ENCODE measurements at regions not wholly inside any gene's neighbourhood (a gene's known extent, or its start where the extent isn't known, plus 50 kb on each side); places are given as distances from the start of the nearest gene placed in this dataset.
A peak's percentile ranks its signal among the peaks of the same experiment; 100 is the strongest.

GRCh38 chr10:88063861-88064557 lies 200.6 kb downstream of the PTEN start:
- H3K27ac ChIP-seq: no peak overlapping the region
- no peak for ATAC-seq (replicated peaks in 6 of 8)
- in situ Hi-C loops (cut with MboI; ENCODE audit: low pct_unique_long_range_greater_than_20kb in 2 of 9, low sequenced_read_pairs in 9 of 9, unreplicated experiment in 9 of 9): no loop called here
- peaks cover 0 to 2% of the 10 kb centered on the region in 2 donors for H3K4me1 ChIP-seq (replicated peaks in 1 of 2)
- 6 to 100% (median 60%) methylated on average over 1 to 4 of the region's 4 CpGs; no CpG with 5 or more reads in 1 of the 10 experiments for WGBS, 10 experiments
- no peak overlapping the region for H3K4me3 ChIP-seq

GRCh38 chr10:88064608-88065382 lies 201.4 kb downstream of the PTEN start:
- in situ Hi-C loops (cut with MboI; ENCODE audit: low pct_unique_long_range_greater_than_20kb in 2 of 9, low sequenced_read_pairs in 9 of 9, unreplicated experiment in 9 of 9): no loop called here
- Histone ChIP-seq H3K4me1 (replicated peaks in 1 of 2) (peaks cover 0 to 2% of the 10 kb centered on the region in 2 donors), H3K4me3 (no peak overlapping the region), H3K27ac (no peak overlapping the region)
- peak in 2 of 8 experiments; percentile 60 to 70 for ATAC-seq (replicated peaks in 6 of 8)
- WGBS, 10 experiments: 15 to 97% (median 80%) methylated on average over 1 to 5 of the region's 5 CpGs; no CpG with 5 or more reads in 1 of the 10 experiments

- WGBS, 10 experiments: 56 to 95% (median 80%) methylated on average over 1 to 5 of the region's 5 CpGs
- Histone ChIP-seq H3K4me1 (replicated peaks in 1 of 2) (peaks cover 0 to 2% of the 10 kb centered on the region in 2 donors), H3K4me3 (no peak overlapping the region), H3K27ac (no peak overlapping the region)
- in situ Hi-C loops (cut with MboI; ENCODE audit: low pct_unique_long_range_greater_than_20kb in 2 of 9, low sequenced_read_pairs in 9 of 9, unreplicated experiment in 9 of 9): no loop called here
- no peak for ATAC-seq (replicated peaks in 6 of 8)
Measured at GRCh38 chr10:88065383-88066049, 202.1 kb downstream of the PTEN start.

- H3K4me3 ChIP-seq: no peak overlapping the region
- H3K4me1 ChIP-seq (replicated peaks in 1 of 2): peaks cover 0 to 2% of the 10 kb centered on the region in 2 donors
- no peak overlapping the region for H3K27ac ChIP-seq
- in situ Hi-C loops (cut with MboI; ENCODE audit: low pct_unique_long_range_greater_than_20kb in 2 of 9, low sequenced_read_pairs in 9 of 9, unreplicated experiment in 9 of 9): no loop called here
- ATAC-seq (replicated peaks in 6 of 8): no peak
- 67 to 100% (median 91%) methylated on average over 1 to 3 of the region's 3 CpGs; no CpG with 5 or more reads in 2 of the 10 experiments for WGBS, 10 experiments
Measured at GRCh38 chr10:88066319-88066718, 202.9 kb downstream of the PTEN start.

- H3K4me3 ChIP-seq: no peak overlapping the region
- ATAC-seq (replicated peaks in 6 of 8): no peak
- no peak overlapping the region for H3K27ac ChIP-seq
- peaks cover 0 to 2% of the 10 kb centered on the region in 2 donors for H3K4me1 ChIP-seq (replicated peaks in 1 of 2)
- in situ Hi-C loops (cut with MboI; ENCODE audit: low pct_unique_long_range_greater_than_20kb in 2 of 9, low sequenced_read_pairs in 9 of 9, unreplicated experiment in 9 of 9): no loop called here
- 80 to 100% (median 88%) methylated on average over 1 to 6 of the region's 6 CpGs; no CpG with 5 or more reads in 1 of the 10 experiments for WGBS, 10 experiments
Measured at GRCh38 chr10:88066876-88067275, 203.5 kb downstream of the PTEN start.

- Histone ChIP-seq H3K4me3 (no peak overlapping the region), H3K4me1 (replicated peaks in 1 of 2) (peaks cover 0 to 2% of the 10 kb centered on the region in 2 donors), H3K27ac (no peak overlapping the region)
- ATAC-seq (replicated peaks in 6 of 8): no peak
- in situ Hi-C loops (cut with MboI; ENCODE audit: low pct_unique_long_range_greater_than_20kb in 2 of 9, low sequenced_read_pairs in 9 of 9, unreplicated experiment in 9 of 9): no loop called here
Measured at GRCh38 chr10:88067737-88068136, 204.3 kb downstream of the PTEN start.

- in situ Hi-C loops (cut with MboI; ENCODE audit: low pct_unique_long_range_greater_than_20kb in 2 of 9, low sequenced_read_pairs in 9 of 9, unreplicated experiment in 9 of 9): no loop called here
- Histone ChIP-seq H3K4me3 (no peak overlapping the region), H3K4me1 (replicated peaks in 1 of 2) (no peaks in the 10 kb centered on the region), H3K27ac (no peak overlapping the region)
- no peak for ATAC-seq (replicated peaks in 6 of 8)
- WGBS, 10 experiments: 67 to 100% (median 84%) methylated on average over 1 to 4 of the region's 4 CpGs; no CpG with 5 or more reads in 2 of the 10 experiments
Measured at GRCh38 chr10:88069338-88069737, 205.9 kb downstream of the PTEN start.

- no peak for ATAC-seq (replicated peaks in 6 of 8)
- Histone ChIP-seq H3K4me3 (no peak overlapping the region), H3K4me1 (replicated peaks in 1 of 2) (no peaks in the 10 kb centered on the region), H3K27ac (no peak overlapping the region)
- in situ Hi-C loops (cut with MboI; ENCODE audit: low pct_unique_long_range_greater_than_20kb in 2 of 9, low sequenced_read_pairs in 9 of 9, unreplicated experiment in 9 of 9): no loop called here
- 63 to 84% (median 73%) methylated on average over 2 to 10 of the region's 10 CpGs; no CpG with 5 or more reads in 1 of the 10 experiments for WGBS, 10 experiments
Measured at GRCh38 chr10:88070080-88070880, 206.9 kb downstream of the PTEN start.

- H3K27ac ChIP-seq: no peak overlapping the region
- ATAC-seq (replicated peaks in 6 of 8): peak in 1 of 8 experiments; percentile 79
- 50 to 100% (median 80%) methylated on average over 1 to 4 of the region's 4 CpGs; no CpG with 5 or more reads in 2 of the 10 experiments for WGBS, 10 experiments
- H3K4me1 ChIP-seq (replicated peaks in 1 of 2): no peaks in the 10 kb centered on the region
- no peak overlapping the region for H3K4me3 ChIP-seq
- in situ Hi-C loops (cut with MboI; ENCODE audit: low pct_unique_long_range_greater_than_20kb in 2 of 9, low sequenced_read_pairs in 9 of 9, unreplicated experiment in 9 of 9): no loop called here
Measured at GRCh38 chr10:88071879-88072278, 208.5 kb downstream of the PTEN start.

GRCh38 chr10:88073682-88074081 lies 210.3 kb downstream of the PTEN start:
- in situ Hi-C loops (cut with MboI; ENCODE audit: low pct_unique_long_range_greater_than_20kb in 2 of 9, low sequenced_read_pairs in 9 of 9, unreplicated experiment in 9 of 9): no loop called here
- no peaks in the 10 kb centered on the region for H3K4me1 ChIP-seq (replicated peaks in 1 of 2)
- 45 to 100% (median 79%) methylated on average over 1 to 3 of the region's 4 CpGs; no CpG with 5 or more reads in 7 of the 10 experiments for WGBS, 10 experiments
- no peak overlapping the region for H3K4me3 ChIP-seq
- no peak for ATAC-seq (replicated peaks in 6 of 8)
- H3K27ac ChIP-seq: no peak overlapping the region

- ATAC-seq (replicated peaks in 6 of 8): no peak
- whole genome bisulfite sequencing, 10 experiments: 67 to 100% (median 81%) methylated on average over 1 to 4 of the region's 5 CpGs; no CpG with 5 or more reads in 2 of the 10 experiments
Measured at GRCh38 chr10:88074971-88075370, 211.5 kb downstream of the PTEN start.

GRCh38 chr10:88076027-88076880 lies 212.8 kb downstream of the PTEN start:
- no peak for ATAC-seq (replicated peaks in 6 of 8)
- H3K4me1 ChIP-seq (replicated peaks in 1 of 2): peaks cover 0 to 6% of the 10 kb centered on the region in 2 donors
- in situ Hi-C loops (cut with MboI; ENCODE audit: low pct_unique_long_range_greater_than_20kb in 2 of 9, low sequenced_read_pairs in 9 of 9, unreplicated experiment in 9 of 9): no loop called here
- H3K4me3 ChIP-seq: no peak overlapping the region
- WGBS, 10 experiments: 78 to 100% (median 94%) methylated on average over 1 to 9 of the region's 10 CpGs; no CpG with 5 or more reads in 1 of the 10 experiments
- H3K27ac ChIP-seq: no peak overlapping the region

More at GRCh38 chr10:88074971-88075370, 211.5 kb downstream of the PTEN start:
- Histone ChIP-seq H3K27ac (no peak overlapping the region), H3K4me1 (replicated peaks in 1 of 2) (peaks cover 0 to under 1% of the 10 kb centered on the region in 2 donors), H3K4me3 (no peak overlapping the region)
- in situ Hi-C loops (cut with MboI; ENCODE audit: low pct_unique_long_range_greater_than_20kb in 2 of 9, low sequenced_read_pairs in 9 of 9, unreplicated experiment in 9 of 9): no loop called here

Data from motor neuron (in vitro differentiated cells).